GM23248 (cell line): ENCODE measurements at regions not wholly inside any gene's neighbourhood (a gene's known extent, or its start where the extent isn't known, plus 50 kb on each side); places are given as distances from the start of the nearest gene placed in this dataset.

Experiments used
- EZH2 ChIP-seq: fragments of 200-600 bp; sonication (generic); IDR thresholded peaks from 2 replicates; pipeline ENCODE4 v1.6.1; 2018; ENCODE audit warnings: antibody characterized with exemption, mild to moderate bottlenecking; ENCODE audit not compliant: insufficient read depth, poor library complexity, severe bottlenecking
- EZH2phosphoT487 ChIP-seq: fragments of 200-600 bp; sonication (generic); IDR thresholded peaks from 2 replicates; pipeline ENCODE4 v1.6.1; 2018; ENCODE audit warnings: antibody characterized with exemption, moderate library complexity, mild to moderate bottlenecking, low read depth; ENCODE audit not compliant: insufficient read depth

DNA sequence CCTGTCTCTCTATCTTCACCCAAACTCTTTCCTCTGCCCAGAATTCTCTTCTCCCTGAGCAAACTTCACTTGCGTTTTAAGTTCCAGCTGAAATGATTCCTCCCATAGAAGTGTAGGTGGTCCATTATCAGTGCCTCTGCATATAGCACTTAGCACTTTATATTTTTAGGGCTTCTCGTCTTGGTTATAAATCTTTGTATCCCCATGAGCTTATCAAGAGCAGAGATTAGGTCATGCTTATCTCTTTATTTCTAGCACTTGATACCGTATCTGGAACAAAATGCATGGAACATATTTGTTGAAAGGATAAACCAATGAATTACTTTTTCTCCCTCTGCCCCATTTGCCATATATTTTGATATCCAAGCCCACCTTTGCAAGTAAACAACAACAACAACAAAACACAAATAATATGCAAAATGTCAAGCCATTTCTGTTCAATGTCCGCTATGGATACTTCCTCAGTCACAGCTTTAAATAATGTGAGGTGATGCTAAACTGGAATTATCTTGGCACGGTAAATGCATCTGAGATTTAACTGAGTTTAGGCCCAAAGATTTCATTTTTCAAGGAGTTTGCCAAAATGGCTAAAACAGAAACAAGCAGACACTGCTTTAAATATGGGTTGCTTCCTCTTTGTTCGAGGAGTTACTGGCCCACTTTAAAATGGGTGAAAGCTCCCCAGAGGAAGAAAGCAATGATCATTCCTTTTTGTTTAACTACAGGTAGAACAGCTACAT is 106.2 kb upstream of the STMND1 start:
- TF ChIP-seq EZH2 (no peak), EZH2phosphoT487 (no peak)
